ENCODE measurements at regions not wholly inside any gene's neighbourhood (a gene's known extent, or its start where the extent isn't known, plus 50 kb on each side); places are given as distances from the start of the nearest gene placed in this dataset.

GRCh38 chr1:90605070-90605469 is 112.0 kb downstream of the BARHL2 start:
- in situ Hi-C loops (cut with MboI; ENCODE audit: low sequenced_read_pairs in 4 of 4) (no loop called here), intact Hi-C loops (cut with DNase I; ENCODE audit: low total_unique reads) (no loop called here)
- TF ChIP-seq POLR2A (IDR thresholded peaks at IDR 0.05) (no peak), CTCF (IDR thresholded peaks at IDR 0.05 in 4 of 5, conservative IDR thresholded peaks at IDR 0.05 in 1 of 5) (no peak)
- no peaks in the 10 kb centered on the region for H3K36me3 ChIP-seq
- no peak overlapping the region for H3K27ac ChIP-seq
- H3K4me1 ChIP-seq, result no peaks in the 10 kb centered on the region
- no peaks in the 10 kb centered on the region for H3K27me3 ChIP-seq
- H3K4me3 ChIP-seq, result no peak overlapping the region
- DNase-seq (no peak), ATAC-seq (no peak)
- no peaks in the 10 kb centered on the region for H3K9me3 ChIP-seq

GRCh38 chr1:90593312-90593711 is 123.8 kb downstream of the BARHL2 start:
- ATAC-seq (no peak), DNase-seq (no peak)
- Histone ChIP-seq H3K9me3 (no peaks in the 10 kb centered on the region), H3K4me1 (no peaks in the 10 kb centered on the region), H3K36me3 (no peaks in the 10 kb centered on the region), H3K27me3 (no peaks in the 10 kb centered on the region), H3K27ac (no peak overlapping the region), H3K4me3 (no peak overlapping the region)
- intact Hi-C loops (cut with DNase I; ENCODE audit: low total_unique reads) (no loop called here), in situ Hi-C loops (cut with MboI; ENCODE audit: low sequenced_read_pairs in 4 of 4) (loop anchor here in 2 of 4 donors (25.0 kb wide), 2 partner anchors 369 to 569 kb away; no protein-coding TSS in a partner anchor)
- no peak for TF ChIP-seq CTCF (IDR thresholded peaks at IDR 0.05 in 4 of 5, conservative IDR thresholded peaks at IDR 0.05 in 1 of 5)
- no peak for TF ChIP-seq POLR2A (IDR thresholded peaks at IDR 0.05)

GRCh38 chr1:90591970-90592356 is 125.1 kb downstream of the BARHL2 start:
- Histone ChIP-seq H3K27me3 (no peaks in the 10 kb centered on the region), H3K4me3 (no peak overlapping the region), H3K36me3 (no peaks in the 10 kb centered on the region), H3K27ac (no peak overlapping the region), H3K4me1 (no peaks in the 10 kb centered on the region), H3K9me3 (no peaks in the 10 kb centered on the region)
- no peak for ATAC-seq
- no peak for TF ChIP-seq POLR2A (IDR thresholded peaks at IDR 0.05)
- TF ChIP-seq CTCF (IDR thresholded peaks at IDR 0.05 in 4 of 5, conservative IDR thresholded peaks at IDR 0.05 in 1 of 5), result no peak
- in situ Hi-C loops (cut with MboI; ENCODE audit: low sequenced_read_pairs in 4 of 4), result loop anchor here in 2 of 4 donors (25.0 kb wide), 2 partner anchors 370 to 570 kb away; no protein-coding TSS in a partner anchor
- intact Hi-C loops (cut with DNase I; ENCODE audit: low total_unique reads), result no loop called here
- DNase-seq, result no peak

- in situ Hi-C loops (cut with MboI; ENCODE audit: low sequenced_read_pairs in 4 of 4), result loop anchor here in 2 of 4 donors (25.0 kb wide), 2 partner anchors 371 to 571 kb away; no protein-coding TSS in a partner anchor
These were observed 125.6 kb downstream of the BARHL2 start for GRCh38 chr1:90591355-90591969.

More at GRCh38 chr1:90591355-90591969, 125.6 kb downstream of the BARHL2 start:
- no peaks in the 10 kb centered on the region for H3K36me3 ChIP-seq
- no peaks in the 10 kb centered on the region for H3K9me3 ChIP-seq
- TF ChIP-seq POLR2A (IDR thresholded peaks at IDR 0.05) (no peak), CTCF (IDR thresholded peaks at IDR 0.05 in 4 of 5, conservative IDR thresholded peaks at IDR 0.05 in 1 of 5) (no peak)
- ATAC-seq, result no peak
- no peak for DNase-seq
- no peaks in the 10 kb centered on the region for H3K4me1 ChIP-seq
- H3K27ac ChIP-seq, result no peak overlapping the region
- H3K27me3 ChIP-seq, result no peaks in the 10 kb centered on the region
- intact Hi-C loops (cut with DNase I; ENCODE audit: low total_unique reads), result no loop called here
- H3K4me3 ChIP-seq, result no peak overlapping the region
